ENCODE measurements at regions not wholly inside any gene's neighbourhood (a gene's known extent, or its start where the extent isn't known, plus 50 kb on each side); places are given as distances from the start of the nearest gene placed in this dataset.

- TF ChIP-seq KDM1A (IDR thresholded peaks at IDR 0.05; ENCODE audit: borderline replicate concordance, low read length) (no peak), HDAC6 (IDR thresholded peaks at IDR 0.05; ENCODE audit: low read depth, low read length) (no peak), POU5F1 (IDR thresholded peaks at IDR 0.05; ENCODE audit: low read depth, low read length) (no peak), TAF7 (optimal IDR thresholded peaks at IDR 0.05; ENCODE audit: borderline replicate concordance, low read depth, low read length) (no peak), RXRA (IDR thresholded peaks at IDR 0.05; ENCODE audit: insufficient read depth, low read depth, low read length) (no peak), YY1 (IDR thresholded peaks at IDR 0.05; ENCODE audit: low read depth, low read length) (no peak), PHF8 (conservative IDR thresholded peaks at IDR 0.05; ENCODE audit: low read depth, low read length) (no peak), MAFK (IDR thresholded peaks at IDR 0.05; ENCODE audit: low read depth, low read length) (no peak)
These were observed 307.6 kb upstream of the MYT1L start (continued) for GRCh38 chr2:2638547-2639220.

Measured in H1 (cell line).